SK-N-SH (cell line): ENCODE measurements at regions not wholly inside any gene's neighbourhood (a gene's known extent, or its start where the extent isn't known, plus 50 kb on each side); places are given as distances from the start of the nearest gene placed in this dataset.

ENCODE experiments used
- CTCF ChIA-PET: fragments of 300-600, 350-600 bp; formaldehyde crosslinking; extraction: SDS; loops from one replicate; lab custom pipeline; 2021; lab: Yijun Ruan, JAX
- POLR2A ChIA-PET: fragments of 350-600 bp; sonication (Branson Sonifier 250); formaldehyde crosslinking; extraction: SDS; loops from one replicate; lab custom pipeline; 2020; ENCODE audit warnings: antibody characterized with exemption, inconsistent platforms; lab: Yijun Ruan, JAX
- DNase-seq: peaks from one replicate; pipeline ENCODE4 v3.0.0; 2012
- H2AFZ ChIP-seq: fragments of 200-600 bp; sonication (generic); 2 replicates; pipeline ENCODE4 v1.8.1; 2016; ENCODE audit warnings: antibody characterized with exemption, mild to moderate bottlenecking, low read depth
- H3F3A ChIP-seq: fragments of 200-600 bp; sonication (generic); replicated peaks from 2 replicates; pipeline ENCODE3; 2016; ENCODE audit warnings: antibody characterized with exemption, mild to moderate bottlenecking; ENCODE audit not compliant: insufficient read depth
- H3K27ac ChIP-seq, 2 experiments: fragments of 200-500 bp in 1 of 2; fragments of 200-600 bp in 1 of 2; sonication (Bioruptor generic) in 1 of 2; sonication (generic), shearing (Covaris generic) in 1 of 2; 2 replicates each; pipeline versions ENCODE4 v1.5.1 to v1.6.1; 2014 to 2016; ENCODE audit warnings: low read depth in 2 of 2, inconsistent platforms in 1 of 2, low read length in 1 of 2, mild to moderate bottlenecking in 1 of 2, mixed read lengths in 1 of 2
- H3K27me3 ChIP-seq: fragments of 200-600 bp; sonication (generic), shearing (Covaris generic); 2 replicates; pipeline ENCODE4 v1.6.1; 2016; ENCODE audit warnings: mixed run types; ENCODE audit not compliant: insufficient read depth
- H3K36me3 ChIP-seq, 2 experiments: fragments of 200-500 bp in 1 of 2; fragments of 200-600 bp in 1 of 2; sonication (Bioruptor generic) in 1 of 2; sonication (generic) in 1 of 2; replicated peaks in 1 of 2; 2 replicates each; pipeline versions ENCODE3 to v1.5.1; 2014 to 2016; ENCODE audit warnings: low read length in 1 of 2, mild to moderate bottlenecking in 1 of 2; ENCODE audit not compliant: insufficient read depth in 2 of 2, control insufficient read depth in 1 of 2
- H3K4me1 ChIP-seq, 2 experiments: fragments of 200-500 bp in 1 of 2; fragments of 200-600 bp in 1 of 2; sonication (Bioruptor generic) in 1 of 2; sonication (generic), shearing (Covaris generic) in 1 of 2; 2 replicates each; pipeline versions ENCODE4 v1.5.1 to v1.6.1; 2014 to 2016; ENCODE audit warnings: low read depth in 1 of 2, low read length in 1 of 2, mixed run types in 1 of 2; ENCODE audit not compliant: insufficient read depth in 2 of 2, control insufficient read depth in 1 of 2
- H3K4me2 ChIP-seq: fragments of 200-600 bp; sonication (generic), shearing (Covaris generic); 2 replicates; pipeline ENCODE4 v1.6.1; 2017; ENCODE audit warnings: mixed run types
- H3K4me3 ChIP-seq, 2 experiments: fragments of 200-500 bp in 1 of 2; fragments of 200-600 bp in 1 of 2; sonication (Bioruptor generic) in 1 of 2; sonication (generic), shearing (Covaris generic) in 1 of 2; 2 replicates each; pipeline versions ENCODE4 v1.5.1 to v1.8.1; 2014 to 2016; ENCODE audit warnings: low read depth in 2 of 2, inconsistent platforms in 1 of 2, low read length in 1 of 2, mild to moderate bottlenecking in 1 of 2, mixed read lengths in 1 of 2, moderate library complexity in 1 of 2
- H3K79me2 ChIP-seq: fragments of 200-600 bp; sonication (generic); 2 replicates; pipeline ENCODE4 v1.8.1; 2017; ENCODE audit warnings: mild to moderate bottlenecking; ENCODE audit not compliant: insufficient read depth
- H3K9ac ChIP-seq: fragments of 200-600 bp; sonication (generic); 2 replicates; pipeline ENCODE4 v1.6.1; 2017; ENCODE audit warnings: mixed run types
- H3K9me2 ChIP-seq: fragments of 200-600 bp; sonication (generic); 2 replicates; pipeline ENCODE4 v1.6.1; 2017; ENCODE audit warnings: mixed run types
- H3K9me3 ChIP-seq: fragments of 200-600 bp; sonication (generic); 2 replicates; pipeline ENCODE4 v1.6.1; 2017; ENCODE audit warnings: mixed run types, mild to moderate bottlenecking, moderate library complexity
- H4K20me1 ChIP-seq: fragments of 200-600 bp; sonication (generic); 2 replicates; pipeline ENCODE4 v1.6.1; 2017; ENCODE audit warnings: mild to moderate bottlenecking, mixed run types; ENCODE audit not compliant: insufficient read depth
- CHD2 ChIP-seq: fragments of 150-350 bp; IDR thresholded peaks from 2 replicates; pipeline ENCODE4 v1.6.1; 2018; ENCODE audit warnings: low read length; ENCODE audit not compliant: partially characterized antibody
- ELF1 ChIP-seq: IDR thresholded peaks from 2 replicates; pipeline ENCODE4 v1.4.0; 2012
- EP300 ChIP-seq, 2 experiments: IDR thresholded peaks; 2 replicates each; pipeline versions ENCODE4 v1.4.0 to v1.6.1; 2012; ENCODE audit warnings: borderline replicate concordance in 1 of 2, low read depth in 1 of 2, low read length in 1 of 2
- FOSL2 ChIP-seq: IDR thresholded peaks from 2 replicates; pipeline ENCODE4 v1.4.0; 2012; ENCODE audit warnings: low read depth, mild to moderate bottlenecking, moderate library complexity, borderline replicate concordance
- JUND ChIP-seq: IDR thresholded peaks from 2 replicates; pipeline ENCODE4 v1.4.0; 2012
- MEF2A ChIP-seq: IDR thresholded peaks from 2 replicates; pipeline ENCODE4 v1.4.0; 2012; ENCODE audit warnings: low read depth, borderline replicate concordance
- NRF1 ChIP-seq: IDR thresholded peaks from 2 replicates; pipeline ENCODE4 v1.6.1; 2012; ENCODE audit warnings: low read depth, mild to moderate bottlenecking, low read length
- POLR2AphosphoS5 ChIP-seq: IDR thresholded peaks from 2 replicates; pipeline ENCODE4 v1.6.1; 2012; ENCODE audit warnings: low read depth, low read length
- RAD21 ChIP-seq: IDR thresholded peaks from 2 replicates; pipeline ENCODE4 v1.6.1; 2012; ENCODE audit warnings: mild to moderate bottlenecking, low read length
- RFX5 ChIP-seq: IDR thresholded peaks from 2 replicates; pipeline ENCODE4 v1.6.1; 2012; ENCODE audit warnings: mild to moderate bottlenecking, improper control_type of control experiment, low read length
- RXRA ChIP-seq: IDR thresholded peaks from 2 replicates; pipeline ENCODE4 v1.4.0; 2012; ENCODE audit warnings: low read depth, mild to moderate bottlenecking, borderline replicate concordance
- SIN3A ChIP-seq: IDR thresholded peaks from 2 replicates; pipeline ENCODE4 v1.6.1; 2012; ENCODE audit warnings: low read depth, mild to moderate bottlenecking, low read length, moderate library complexity, borderline replicate concordance
- SMC3 ChIP-seq: IDR thresholded peaks from 2 replicates; pipeline ENCODE4 v1.6.1; 2012; ENCODE audit warnings: low read depth, low read length, improper control_type of control experiment
- TAF1 ChIP-seq: IDR thresholded peaks from 2 replicates; pipeline ENCODE4 v1.6.1; 2012; ENCODE audit warnings: low read depth, mild to moderate bottlenecking, low read length, moderate library complexity, borderline replicate concordance
- YY1 ChIP-seq: IDR thresholded peaks from 2 replicates; pipeline ENCODE4 v1.4.0; 2012; ENCODE audit warnings: low read depth, mild to moderate bottlenecking
- WGBS: methylation state at CpG from one replicate; pipeline ENCODE4 v1.1.6; 2017; ENCODE audit warnings: low lambda C conversion rate; 5-methylcytosine and 5-hydroxymethylcytosine counted together
- TF ChIP-seq, protein P1 (sequence below): fragments of 150-350 bp; IDR thresholded peaks from 2 replicates; pipeline ENCODE4 v1.6.1; 2016; ENCODE audit warnings: mild to moderate bottlenecking, low read depth, low read length
- TF ChIP-seq, protein P2 (sequence below): IDR thresholded peaks from 2 replicates; pipeline ENCODE4 v1.6.1; 2012; ENCODE audit warnings: mild to moderate bottlenecking, low read depth, low read length, moderate library complexity
- TF ChIP-seq, protein P3 (sequence below): fragments of 150-350 bp; IDR thresholded peaks from 2 replicates; pipeline ENCODE4 v1.6.1; 2017; ENCODE audit warnings: antibody characterized with exemption, low read length, low read depth, borderline replicate concordance
- TF ChIP-seq, protein P4 (sequence below): fragments of 200-600 bp; sonication (generic); IDR thresholded peaks from 2 replicates; pipeline ENCODE4 v1.6.1; 2017; ENCODE audit warnings: antibody characterized with exemption, mild to moderate bottlenecking, moderate library complexity
- TF ChIP-seq, protein P5 (sequence below): IDR thresholded peaks from 2 replicates; pipeline ENCODE4; 2012
- TF ChIP-seq, protein P6 (sequence below): IDR thresholded peaks from 2 replicates; pipeline ENCODE4 v1.4.0; 2012; ENCODE audit warnings: low read depth

DNA sequence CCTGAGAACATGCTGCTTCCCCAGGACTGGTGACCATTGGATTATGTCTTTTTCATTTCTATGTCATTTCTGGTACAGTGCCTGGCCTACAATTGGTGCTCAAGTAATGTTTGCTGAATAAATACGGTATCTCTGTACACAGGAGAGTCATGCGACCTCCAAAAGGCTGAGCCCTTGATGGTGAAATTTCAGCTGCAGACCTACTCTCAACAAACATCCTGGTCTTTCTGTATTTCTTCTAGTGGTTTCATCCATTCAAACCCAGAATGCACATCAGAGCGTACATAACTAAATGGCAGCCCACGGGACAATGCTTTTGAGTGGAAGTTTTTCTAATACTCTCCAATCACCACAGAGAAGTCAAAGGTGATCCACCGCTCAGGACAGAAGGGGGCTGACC is 62.6 kb upstream of the RPS23 start:
- H3K9me3 ChIP-seq: no peaks in the 10 kb centered on the region
- H3F3A ChIP-seq: peaks cover 14% of the 10 kb centered on the region
- H3K4me3 ChIP-seq: no peak overlapping the region
- H2AFZ ChIP-seq: no peak overlapping the region
- H4K20me1 ChIP-seq: no peaks in the 10 kb centered on the region
- H3K27me3 ChIP-seq: no peaks in the 10 kb centered on the region
- POLR2A ChIA-PET: no interaction called here
- no peaks in the 10 kb centered on the region for H3K9me2 ChIP-seq
- H3K9ac ChIP-seq: no peak overlapping the region
- no peak for TF ChIP-seq FOSL2
- TF ChIP-seq, protein P1, sequence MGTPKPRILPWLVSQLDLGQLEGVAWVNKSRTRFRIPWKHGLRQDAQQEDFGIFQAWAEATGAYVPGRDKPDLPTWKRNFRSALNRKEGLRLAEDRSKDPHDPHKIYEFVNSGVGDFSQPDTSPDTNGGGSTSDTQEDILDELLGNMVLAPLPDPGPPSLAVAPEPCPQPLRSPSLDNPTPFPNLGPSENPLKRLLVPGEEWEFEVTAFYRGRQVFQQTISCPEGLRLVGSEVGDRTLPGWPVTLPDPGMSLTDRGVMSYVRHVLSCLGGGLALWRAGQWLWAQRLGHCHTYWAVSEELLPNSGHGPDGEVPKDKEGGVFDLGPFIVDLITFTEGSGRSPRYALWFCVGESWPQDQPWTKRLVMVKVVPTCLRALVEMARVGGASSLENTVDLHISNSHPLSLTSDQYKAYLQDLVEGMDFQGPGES: no peak
- no peak for TF ChIP-seq CHD2
- TF ChIP-seq JUND: no peak
- no peak for TF ChIP-seq EP300 (IDR thresholded peaks at IDR 0.05; ENCODE audit: borderline replicate concordance in 1 of 2, low read depth in 1 of 2, low read length in 1 of 2)
- no peak for TF ChIP-seq RAD21
- no peak for TF ChIP-seq SMC3
- TF ChIP-seq ELF1: no peak
- TF ChIP-seq NRF1: no peak
- H3K27ac ChIP-seq: no peak overlapping the region
- no peaks in the 10 kb centered on the region for H3K36me3 ChIP-seq
- CTCF ChIA-PET: interaction anchor here (1.6 kb wide), 1 partner anchor 9 kb away, joined by 6 read pairs; no protein-coding TSS in a partner anchor
- H3K79me2 ChIP-seq: no peaks in the 10 kb centered on the region
- DNase-seq: no peak
- no peak overlapping the region for H3K4me2 ChIP-seq
- peaks cover 2 to 9% of the 10 kb centered on the region in 2 experiments; a peak in 3 of 4 replicates for H3K4me1 ChIP-seq
- 86% methylated on average over 5 of the region's 5 CpGs for WGBS

DNA sequence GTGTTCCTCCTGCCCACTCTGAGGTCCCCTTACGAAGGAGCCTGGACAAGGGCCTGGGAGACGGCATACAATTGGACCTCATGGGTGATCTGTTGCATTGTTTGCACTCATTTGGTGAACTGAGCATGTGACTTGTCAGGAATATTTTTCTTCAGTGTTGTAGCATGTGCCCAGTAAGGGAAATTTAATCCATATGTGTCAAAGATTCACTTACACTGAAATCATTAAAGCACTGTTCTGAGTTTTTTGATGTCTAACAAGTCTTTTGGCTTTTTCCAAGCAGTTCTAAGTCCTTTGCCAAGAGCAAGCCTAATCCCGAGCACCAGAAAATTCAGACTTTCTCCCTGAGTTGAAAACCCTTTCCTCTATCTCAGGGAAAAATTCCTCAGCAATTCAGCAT is 61.6 kb upstream of the RPS23 start:
- Histone ChIP-seq H3K27me3 (no peaks in the 10 kb centered on the region), H2AFZ (no peak overlapping the region), H4K20me1 (no peaks in the 10 kb centered on the region), H3K4me1 (peaks cover 2 to 16% of the 10 kb centered on the region in 2 experiments), H3K9me3 (no peaks in the 10 kb centered on the region), H3K4me2 (no peak overlapping the region), H3K9ac (no peak overlapping the region), H3K9me2 (no peaks in the 10 kb centered on the region), H3K4me3 (no peak overlapping the region), H3K27ac (peak overlapping the region in 1 of 2 experiments; percentile 31; a peak in 1 of 4 replicates), H3K36me3 (no peaks in the 10 kb centered on the region), H3F3A (peaks cover 23% of the 10 kb centered on the region), H3K79me2 (no peaks in the 10 kb centered on the region)
- ChIA-PET POLR2A (no interaction called here), CTCF (no interaction called here)
- WGBS: 88% methylated on average over 3 of the region's 3 CpGs
- DNase-seq: no peak
- TF ChIP-seq, protein P2, sequence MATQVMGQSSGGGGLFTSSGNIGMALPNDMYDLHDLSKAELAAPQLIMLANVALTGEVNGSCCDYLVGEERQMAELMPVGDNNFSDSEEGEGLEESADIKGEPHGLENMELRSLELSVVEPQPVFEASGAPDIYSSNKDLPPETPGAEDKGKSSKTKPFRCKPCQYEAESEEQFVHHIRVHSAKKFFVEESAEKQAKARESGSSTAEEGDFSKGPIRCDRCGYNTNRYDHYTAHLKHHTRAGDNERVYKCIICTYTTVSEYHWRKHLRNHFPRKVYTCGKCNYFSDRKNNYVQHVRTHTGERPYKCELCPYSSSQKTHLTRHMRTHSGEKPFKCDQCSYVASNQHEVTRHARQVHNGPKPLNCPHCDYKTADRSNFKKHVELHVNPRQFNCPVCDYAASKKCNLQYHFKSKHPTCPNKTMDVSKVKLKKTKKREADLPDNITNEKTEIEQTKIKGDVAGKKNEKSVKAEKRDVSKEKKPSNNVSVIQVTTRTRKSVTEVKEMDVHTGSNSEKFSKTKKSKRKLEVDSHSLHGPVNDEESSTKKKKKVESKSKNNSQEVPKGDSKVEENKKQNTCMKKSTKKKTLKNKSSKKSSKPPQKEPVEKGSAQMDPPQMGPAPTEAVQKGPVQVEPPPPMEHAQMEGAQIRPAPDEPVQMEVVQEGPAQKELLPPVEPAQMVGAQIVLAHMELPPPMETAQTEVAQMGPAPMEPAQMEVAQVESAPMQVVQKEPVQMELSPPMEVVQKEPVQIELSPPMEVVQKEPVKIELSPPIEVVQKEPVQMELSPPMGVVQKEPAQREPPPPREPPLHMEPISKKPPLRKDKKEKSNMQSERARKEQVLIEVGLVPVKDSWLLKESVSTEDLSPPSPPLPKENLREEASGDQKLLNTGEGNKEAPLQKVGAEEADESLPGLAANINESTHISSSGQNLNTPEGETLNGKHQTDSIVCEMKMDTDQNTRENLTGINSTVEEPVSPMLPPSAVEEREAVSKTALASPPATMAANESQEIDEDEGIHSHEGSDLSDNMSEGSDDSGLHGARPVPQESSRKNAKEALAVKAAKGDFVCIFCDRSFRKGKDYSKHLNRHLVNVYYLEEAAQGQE: no peak
- no peak for TF ChIP-seq ELF1
- no peak for TF ChIP-seq FOSL2
- TF ChIP-seq, protein P3, sequence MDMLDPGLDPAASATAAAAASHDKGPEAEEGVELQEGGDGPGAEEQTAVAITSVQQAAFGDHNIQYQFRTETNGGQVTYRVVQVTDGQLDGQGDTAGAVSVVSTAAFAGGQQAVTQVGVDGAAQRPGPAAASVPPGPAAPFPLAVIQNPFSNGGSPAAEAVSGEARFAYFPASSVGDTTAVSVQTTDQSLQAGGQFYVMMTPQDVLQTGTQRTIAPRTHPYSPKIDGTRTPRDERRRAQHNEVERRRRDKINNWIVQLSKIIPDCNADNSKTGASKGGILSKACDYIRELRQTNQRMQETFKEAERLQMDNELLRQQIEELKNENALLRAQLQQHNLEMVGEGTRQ: no peak
- TF ChIP-seq RXRA: no peak
- no peak for TF ChIP-seq MEF2A
- TF ChIP-seq, protein P4, sequence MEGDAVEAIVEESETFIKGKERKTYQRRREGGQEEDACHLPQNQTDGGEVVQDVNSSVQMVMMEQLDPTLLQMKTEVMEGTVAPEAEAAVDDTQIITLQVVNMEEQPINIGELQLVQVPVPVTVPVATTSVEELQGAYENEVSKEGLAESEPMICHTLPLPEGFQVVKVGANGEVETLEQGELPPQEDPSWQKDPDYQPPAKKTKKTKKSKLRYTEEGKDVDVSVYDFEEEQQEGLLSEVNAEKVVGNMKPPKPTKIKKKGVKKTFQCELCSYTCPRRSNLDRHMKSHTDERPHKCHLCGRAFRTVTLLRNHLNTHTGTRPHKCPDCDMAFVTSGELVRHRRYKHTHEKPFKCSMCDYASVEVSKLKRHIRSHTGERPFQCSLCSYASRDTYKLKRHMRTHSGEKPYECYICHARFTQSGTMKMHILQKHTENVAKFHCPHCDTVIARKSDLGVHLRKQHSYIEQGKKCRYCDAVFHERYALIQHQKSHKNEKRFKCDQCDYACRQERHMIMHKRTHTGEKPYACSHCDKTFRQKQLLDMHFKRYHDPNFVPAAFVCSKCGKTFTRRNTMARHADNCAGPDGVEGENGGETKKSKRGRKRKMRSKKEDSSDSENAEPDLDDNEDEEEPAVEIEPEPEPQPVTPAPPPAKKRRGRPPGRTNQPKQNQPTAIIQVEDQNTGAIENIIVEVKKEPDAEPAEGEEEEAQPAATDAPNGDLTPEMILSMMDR: no peak
- TF ChIP-seq SIN3A: no peak
- TF ChIP-seq JUND: no peak
- no peak for TF ChIP-seq YY1
- no peak for TF ChIP-seq POLR2AphosphoS5
- TF ChIP-seq, protein P5, sequence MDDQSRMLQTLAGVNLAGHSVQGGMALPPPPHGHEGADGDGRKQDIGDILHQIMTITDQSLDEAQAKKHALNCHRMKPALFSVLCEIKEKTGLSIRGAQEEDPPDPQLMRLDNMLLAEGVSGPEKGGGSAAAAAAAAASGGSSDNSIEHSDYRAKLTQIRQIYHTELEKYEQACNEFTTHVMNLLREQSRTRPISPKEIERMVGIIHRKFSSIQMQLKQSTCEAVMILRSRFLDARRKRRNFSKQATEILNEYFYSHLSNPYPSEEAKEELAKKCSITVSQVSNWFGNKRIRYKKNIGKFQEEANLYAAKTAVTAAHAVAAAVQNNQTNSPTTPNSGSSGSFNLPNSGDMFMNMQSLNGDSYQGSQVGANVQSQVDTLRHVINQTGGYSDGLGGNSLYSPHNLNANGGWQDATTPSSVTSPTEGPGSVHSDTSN: no peak
- TF ChIP-seq, protein P6, sequence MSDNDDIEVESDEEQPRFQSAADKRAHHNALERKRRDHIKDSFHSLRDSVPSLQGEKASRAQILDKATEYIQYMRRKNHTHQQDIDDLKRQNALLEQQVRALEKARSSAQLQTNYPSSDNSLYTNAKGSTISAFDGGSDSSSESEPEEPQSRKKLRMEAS: no peak
- no peak for TF ChIP-seq RFX5
- no peak for TF ChIP-seq TAF1
